Mesodermal cell (in vitro differentiated cells): ENCODE measurements at regions not wholly inside any gene's neighbourhood (a gene's known extent, or its start where the extent isn't known, plus 50 kb on each side); places are given as distances from the start of the nearest gene placed in this dataset.
"Not testable (repeated sequence)": the region's sequence is repeated elsewhere in the genome, so short reads cannot be mapped to it uniquely, and the experiment has no call there.

Experiments
- H3K27ac ChIP-seq: 2 replicates; pipeline ENCODE4 v1.7.0; 2013; ENCODE audit warnings: mild to moderate bottlenecking, low read depth, low read length, moderate library complexity; ENCODE audit not compliant: severe bottlenecking
- H3K36me3 ChIP-seq: 2 replicates; pipeline ENCODE4 v1.7.1; 2013; ENCODE audit warnings: mild to moderate bottlenecking, low read length, moderate library complexity; ENCODE audit not compliant: control insufficient read depth, insufficient read depth
- H3K4me1 ChIP-seq: one replicate; pipeline ENCODE4 v1.7.1; 2013; ENCODE audit warnings: mild to moderate bottlenecking, low read length; ENCODE audit not compliant: insufficient read depth, control insufficient read depth, poor library complexity, severe bottlenecking
- H3K4me3 ChIP-seq: 2 replicates; pipeline ENCODE4 v1.7.0; 2013; ENCODE audit warnings: low read length, control low read depth, mild to moderate bottlenecking; ENCODE audit not compliant: insufficient read depth, poor library complexity, severe bottlenecking; ENCODE audit errors: extremely low read depth
- H3K9me3 ChIP-seq: 2 replicates; pipeline ENCODE4 v1.7.1; 2013; ENCODE audit warnings: mild to moderate bottlenecking, low read length, moderate library complexity; ENCODE audit not compliant: control insufficient read depth
- WGBS, 2 experiments: methylation state at CpG; one replicate each; pipeline ENCODE4 v1.1.5; 2013; ENCODE audit warnings: missing lambda C conversion rate in 2 of 2; ENCODE audit not compliant: insufficient coverage in 2 of 2; 5-methylcytosine and 5-hydroxymethylcytosine counted together

- Histone ChIP-seq H3K9me3 (no peaks in the 10 kb centered on the region), H3K4me3 (no peak overlapping the region), H3K27ac (no peak overlapping the region), H3K36me3 (no peaks in the 10 kb centered on the region), H3K4me1 (peaks cover 37% of the 10 kb centered on the region)
- WGBS, 2 experiments = 95 to 100% methylated on average over 1 to 2 of the region's 2 CpGs
Observed at GRCh38 chr6:128598571-128598970, 78.2 kb upstream of the PTPRK start.

GRCh38 chr6:128597956-128598355 lies 77.6 kb upstream of the PTPRK start:
- H3K4me3 ChIP-seq = no peak overlapping the region
- peaks cover 37% of the 10 kb centered on the region for H3K4me1 ChIP-seq
- H3K9me3 ChIP-seq = no peaks in the 10 kb centered on the region
- H3K36me3 ChIP-seq = no peaks in the 10 kb centered on the region
- H3K27ac ChIP-seq = no peak overlapping the region

DNA sequence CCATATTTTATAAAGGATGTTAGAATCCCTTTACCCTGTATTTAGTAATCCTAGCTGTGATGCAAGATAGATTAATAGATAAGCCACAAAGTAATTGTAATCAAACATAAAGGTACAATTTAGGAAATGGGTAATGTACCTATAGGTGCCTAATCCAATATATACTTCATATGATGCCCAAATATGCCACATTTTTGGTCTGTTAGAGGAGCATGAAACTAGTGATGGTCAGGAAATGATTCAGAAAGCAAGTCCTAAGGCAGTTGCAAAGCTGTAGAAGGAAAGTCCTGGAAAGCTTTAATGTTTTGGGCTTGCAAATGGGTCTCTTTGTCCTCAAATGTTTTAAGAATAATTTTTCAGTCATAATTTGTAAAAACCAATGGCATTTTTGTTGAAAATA lies 76.6 kb upstream of the PTPRK start:
- Histone ChIP-seq H3K9me3 (peaks cover 1% of the 10 kb centered on the region), H3K27ac (no peak overlapping the region)

GRCh38 chr6:128595544-128595943 lies 75.1 kb upstream of the PTPRK start:
- Histone ChIP-seq H3K27ac (no peak overlapping the region), H3K4me3 (no peak overlapping the region), H3K9me3 (peaks cover 8% of the 10 kb centered on the region), H3K36me3 (no peaks in the 10 kb centered on the region), H3K4me1 (peaks cover 30% of the 10 kb centered on the region)
- 90 to 100% methylated on average over 1 of the region's 1 CpG for WGBS, 2 experiments

More for the DNA sequence above, 76.6 kb upstream of the PTPRK start:
- Histone ChIP-seq H3K4me1 (peaks cover 37% of the 10 kb centered on the region), H3K36me3 (no peaks in the 10 kb centered on the region), H3K4me3 (no peak overlapping the region)

- no CpG with 5 or more reads among the region's 1 CpG for WGBS, 2 experiments
- no peaks in the 10 kb centered on the region for H3K9me3 ChIP-seq
- no peaks in the 10 kb centered on the region for H3K4me1 ChIP-seq
- no peak overlapping the region for H3K4me3 ChIP-seq
- no peak overlapping the region for H3K27ac ChIP-seq
- H3K36me3 ChIP-seq = no peaks in the 10 kb centered on the region
Observed at GRCh38 chr6:128586095-128586494, 65.7 kb upstream of the PTPRK start.

DNA sequence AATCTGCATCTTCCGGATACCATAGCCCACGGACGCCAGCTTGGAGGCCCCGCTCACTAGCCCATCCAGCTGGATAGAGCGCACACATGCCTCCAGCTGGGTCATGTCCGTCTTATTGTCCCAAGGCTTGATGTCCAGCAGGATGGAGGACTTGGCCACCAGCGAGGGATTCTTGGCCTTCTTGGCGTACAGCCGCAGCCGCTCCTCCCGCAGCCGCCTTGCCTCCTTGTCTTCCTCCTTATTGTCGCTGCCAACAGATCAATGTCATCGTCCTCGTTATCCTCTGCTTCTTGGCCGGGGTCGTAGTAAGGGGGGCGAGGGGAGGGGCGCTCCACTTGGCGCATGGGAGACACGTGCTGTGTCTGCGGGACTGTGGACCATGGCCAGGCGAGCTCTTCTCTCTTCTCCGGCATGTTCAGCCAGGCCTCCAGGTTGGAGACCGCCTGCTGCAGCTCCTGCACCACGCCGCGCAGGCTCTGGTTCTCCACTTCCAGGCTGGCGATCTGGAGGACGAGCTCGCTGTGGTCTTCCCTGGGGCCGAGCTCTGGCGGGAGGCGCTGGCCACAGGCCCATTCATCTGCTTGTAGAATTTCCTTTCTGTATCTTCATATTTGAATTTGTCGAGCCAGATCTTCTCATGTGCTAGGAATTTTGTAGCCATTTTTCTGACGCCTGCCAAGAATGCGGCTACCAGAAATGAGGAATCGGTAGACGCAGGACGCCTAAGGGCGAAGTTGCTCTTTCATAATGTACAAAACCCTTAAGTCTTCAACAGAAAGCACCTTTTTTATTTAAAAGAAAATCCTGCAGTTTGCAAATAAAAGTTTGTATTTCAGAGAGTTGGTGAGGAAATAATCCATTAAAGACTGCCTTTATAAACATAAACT lies 60.1 kb upstream of the PTPRK start:
- H3K27ac ChIP-seq = no peak overlapping the region
- H3K9me3 ChIP-seq = no peaks in the 10 kb centered on the region
- no peaks in the 10 kb centered on the region for H3K4me1 ChIP-seq
- 96 to 97% methylated on average over 38 to 40 of the region's 41 CpGs for WGBS, 2 experiments
- H3K4me3 ChIP-seq = no peak overlapping the region
- no peaks in the 10 kb centered on the region for H3K36me3 ChIP-seq

DNA sequence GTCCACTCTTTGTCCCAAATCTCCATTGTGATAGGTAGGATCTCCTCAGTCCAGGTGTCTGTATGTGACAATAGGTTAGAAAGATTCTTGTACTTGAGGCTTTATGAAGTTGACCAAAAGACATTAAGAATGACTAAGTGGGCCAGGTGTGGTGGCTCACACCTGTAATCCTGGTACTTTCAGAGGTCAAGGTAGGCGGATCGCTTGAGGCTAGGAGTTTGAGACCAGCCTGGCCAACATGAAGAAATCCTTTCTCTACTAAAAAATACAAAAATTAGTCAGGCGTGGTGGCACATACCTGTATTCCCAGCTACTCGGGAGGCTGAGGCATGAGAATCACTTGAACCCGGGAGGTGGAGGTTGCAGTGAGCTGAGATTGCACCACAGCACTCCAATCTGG lies 54.9 kb upstream of the PTPRK start:
- not testable (repeated sequence) for H3K36me3 ChIP-seq, H3K27ac ChIP-seq, H3K4me3 ChIP-seq, H3K9me3 ChIP-seq, H3K4me1 ChIP-seq
- 93 to 96% methylated on average over 2 to 4 of the region's 5 CpGs for WGBS, 2 experiments

GRCh38 chr6:128574402-128574801 lies 54.0 kb upstream of the PTPRK start:
- H3K36me3 ChIP-seq = no peaks in the 10 kb centered on the region
- no peaks in the 10 kb centered on the region for H3K9me3 ChIP-seq
- no peak overlapping the region for H3K4me3 ChIP-seq
- H3K4me1 ChIP-seq = peaks cover 14% of the 10 kb centered on the region
- no peak overlapping the region for H3K27ac ChIP-seq

- no peaks in the 10 kb centered on the region for H3K36me3 ChIP-seq
- H3K4me1 ChIP-seq = peaks cover 17% of the 10 kb centered on the region
- no peaks in the 10 kb centered on the region for H3K9me3 ChIP-seq
- H3K4me3 ChIP-seq = no peak overlapping the region
- H3K27ac ChIP-seq = no peak overlapping the region
- 88% methylated on average over 4 to 6 of the region's 8 CpGs for WGBS, 2 experiments
Observed at GRCh38 chr6:128573036-128573435, 52.6 kb upstream of the PTPRK start.

DNA sequence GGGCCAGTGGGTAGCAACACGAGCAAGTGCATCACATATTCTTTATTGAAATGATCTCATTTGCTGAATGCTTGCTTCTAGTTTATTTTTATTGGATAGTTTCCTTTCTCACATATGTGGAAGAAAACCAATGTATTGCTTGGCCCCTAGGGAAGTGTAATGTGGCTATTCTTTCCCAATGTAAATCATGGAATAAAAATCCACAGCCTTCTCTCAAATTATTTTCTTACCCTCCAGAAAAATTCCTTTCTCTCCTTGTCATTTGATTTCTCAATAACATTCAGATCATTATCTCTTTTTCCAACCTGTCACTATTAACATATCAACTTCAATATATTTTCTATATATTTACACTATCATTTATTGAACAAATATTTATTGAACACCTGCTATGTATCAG lies 51.9 kb upstream of the PTPRK start:
- Histone ChIP-seq H3K4me1 (peaks cover 17% of the 10 kb centered on the region), H3K4me3 (no peak overlapping the region), H3K27ac (no peak overlapping the region), H3K9me3 (no peaks in the 10 kb centered on the region), H3K36me3 (no peaks in the 10 kb centered on the region)
- no CpG with 5 or more reads among the region's 1 CpG for WGBS, 2 experiments

GRCh38 chr6:128570680-128571063 lies 50.3 kb upstream of the PTPRK start:
- H3K36me3 ChIP-seq = no peaks in the 10 kb centered on the region
- H3K9me3 ChIP-seq = no peaks in the 10 kb centered on the region
- H3K27ac ChIP-seq = no peak overlapping the region
- H3K4me1 ChIP-seq = peaks cover 17% of the 10 kb centered on the region
- H3K4me3 ChIP-seq = no peak overlapping the region
- WGBS, 2 experiments = 88 to 94% methylated on average over 2 to 3 of the region's 3 CpGs
